ENCODE measurements at regions not wholly inside any gene's neighbourhood (a gene's known extent, or its start where the extent isn't known, plus 50 kb on each side); places are given as distances from the start of the nearest gene placed in this dataset.

DNA sequence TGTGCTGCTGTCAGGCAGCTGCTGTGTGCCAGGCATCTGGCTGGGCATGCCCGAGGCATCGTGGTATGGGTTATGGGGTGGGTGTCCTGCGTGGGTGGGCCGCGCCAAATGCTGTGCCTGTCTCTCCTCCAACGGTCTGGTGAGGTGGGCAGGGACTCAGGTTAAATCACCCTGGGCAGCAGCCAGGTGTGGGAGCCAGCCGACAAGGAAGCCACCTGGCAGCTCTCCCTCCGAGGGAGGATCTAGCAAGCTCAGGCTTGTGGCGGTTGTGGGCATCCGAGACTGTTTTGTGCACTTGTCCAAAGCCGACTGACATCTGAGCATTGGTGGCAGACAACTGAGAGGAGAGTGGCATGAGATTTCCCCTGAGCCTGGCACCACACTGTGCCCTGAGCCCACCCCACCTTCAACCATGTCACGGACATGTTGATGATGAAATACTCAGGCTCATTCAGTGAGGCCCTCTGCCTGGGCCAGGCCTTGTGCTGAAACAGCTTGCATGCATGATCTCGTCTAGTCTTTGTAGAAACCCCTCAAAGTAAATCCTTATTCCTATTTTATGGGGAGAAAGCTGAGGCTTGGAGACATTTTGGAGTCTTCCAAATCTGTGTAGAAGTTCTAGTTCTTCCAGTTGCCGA is 181.8 kb upstream of the MYL2 start:
- TF ChIP-seq ZFP30 (CRISPR knock-in tag; IDR thresholded peaks at IDR 0.05) (no peak), ARNTL (CRISPR knock-in tag; IDR thresholded peaks at IDR 0.05; ENCODE audit: borderline replicate concordance, low read depth) (no peak), RARB (CRISPR knock-in tag; IDR thresholded peaks at IDR 0.05) (no peak), ISL1 (CRISPR knock-in tag; IDR thresholded peaks at IDR 0.05) (no peak), GLIS3 (CRISPR knock-in tag; IDR thresholded peaks at IDR 0.05) (no peak), ZFP3 (CRISPR knock-in tag; IDR thresholded peaks at IDR 0.05) (no peak), CSDC2 (CRISPR knock-in tag; IDR thresholded peaks at IDR 0.05) (no peak), TOX (CRISPR knock-in tag; IDR thresholded peaks at IDR 0.05; ENCODE audit: borderline replicate concordance) (no peak), OSR1 (CRISPR knock-in tag; IDR thresholded peaks at IDR 0.05) (no peak), ZNF70 (CRISPR knock-in tag; IDR thresholded peaks at IDR 0.05) (no peak), PPARA (CRISPR knock-in tag; IDR thresholded peaks at IDR 0.05; ENCODE audit: borderline replicate concordance) (no peak), ZC3H10 (CRISPR knock-in tag; IDR thresholded peaks at IDR 0.05) (no peak)
- TF ChIP-seq, protein P1, sequence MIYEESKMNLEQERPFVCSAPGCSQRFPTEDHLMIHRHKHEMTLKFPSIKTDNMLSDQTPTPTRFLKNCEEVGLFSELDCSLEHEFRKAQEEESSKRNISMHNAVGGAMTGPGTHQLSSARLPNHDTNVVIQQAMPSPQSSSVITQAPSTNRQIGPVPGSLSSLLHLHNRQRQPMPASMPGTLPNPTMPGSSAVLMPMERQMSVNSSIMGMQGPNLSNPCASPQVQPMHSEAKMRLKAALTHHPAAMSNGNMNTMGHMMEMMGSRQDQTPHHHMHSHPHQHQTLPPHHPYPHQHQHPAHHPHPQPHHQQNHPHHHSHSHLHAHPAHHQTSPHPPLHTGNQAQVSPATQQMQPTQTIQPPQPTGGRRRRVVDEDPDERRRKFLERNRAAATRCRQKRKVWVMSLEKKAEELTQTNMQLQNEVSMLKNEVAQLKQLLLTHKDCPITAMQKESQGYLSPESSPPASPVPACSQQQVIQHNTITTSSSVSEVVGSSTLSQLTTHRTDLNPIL (CRISPR knock-in tag; IDR thresholded peaks at IDR 0.05; ENCODE audit: low read depth) = no peak
- TF ChIP-seq, protein P2, sequence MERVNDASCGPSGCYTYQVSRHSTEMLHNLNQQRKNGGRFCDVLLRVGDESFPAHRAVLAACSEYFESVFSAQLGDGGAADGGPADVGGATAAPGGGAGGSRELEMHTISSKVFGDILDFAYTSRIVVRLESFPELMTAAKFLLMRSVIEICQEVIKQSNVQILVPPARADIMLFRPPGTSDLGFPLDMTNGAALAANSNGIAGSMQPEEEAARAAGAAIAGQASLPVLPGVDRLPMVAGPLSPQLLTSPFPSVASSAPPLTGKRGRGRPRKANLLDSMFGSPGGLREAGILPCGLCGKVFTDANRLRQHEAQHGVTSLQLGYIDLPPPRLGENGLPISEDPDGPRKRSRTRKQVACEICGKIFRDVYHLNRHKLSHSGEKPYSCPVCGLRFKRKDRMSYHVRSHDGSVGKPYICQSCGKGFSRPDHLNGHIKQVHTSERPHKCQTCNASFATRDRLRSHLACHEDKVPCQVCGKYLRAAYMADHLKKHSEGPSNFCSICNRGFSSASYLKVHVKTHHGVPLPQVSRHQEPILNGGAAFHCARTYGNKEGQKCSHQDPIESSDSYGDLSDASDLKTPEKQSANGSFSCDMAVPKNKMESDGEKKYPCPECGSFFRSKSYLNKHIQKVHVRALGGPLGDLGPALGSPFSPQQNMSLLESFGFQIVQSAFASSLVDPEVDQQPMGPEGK (CRISPR knock-in tag; IDR thresholded peaks at IDR 0.05; ENCODE audit: borderline replicate concordance) = no peak
